B cell (primary cell): ENCODE measurements at regions not wholly inside any gene's neighbourhood (a gene's known extent, or its start where the extent isn't known, plus 50 kb on each side); places are given as distances from the start of the nearest gene placed in this dataset.

Source experiments
- ATAC-seq: fragments of 200-7000 bp; cut with Tn5 transposase; one replicate; pipeline ENCODE4 v1.10.0; 2021; ENCODE audit warnings: low read depth, mild to moderate bottlenecking, moderate number of reproducible peaks, moderate library complexity
- CTCF ChIA-PET: fragments of 350-600 bp; sonication (Branson Sonifier 250); formaldehyde crosslinking; loops from one replicate; lab custom pipeline; 2021; ENCODE audit warnings: antibody characterized with exemption, inconsistent platforms; lab: Charles Lee
- POLR2A ChIA-PET: fragments of 350-600 bp; sonication (Branson Sonifier 250); formaldehyde crosslinking; loops from one replicate; lab custom pipeline; 2021; ENCODE audit warnings: antibody characterized with exemption; lab: Charles Lee
- DNase-seq: peaks from one replicate; pipeline ENCODE4 v3.0.0; 2013
- H2AFZ ChIP-seq: 2 replicates; pipeline ENCODE4 v1.6.1; 2012; ENCODE audit warnings: mild to moderate bottlenecking, low read depth, low read length; ENCODE audit not compliant: insufficient read depth, poor library complexity, severe bottlenecking
- H3K27ac ChIP-seq, 2 donors: 1 replicate in 1 of 2; 2 replicates in 1 of 2; pipeline ENCODE4 v1.5.1; 2012 to 2013; ENCODE audit warnings: low read length in 2 of 2, mild to moderate bottlenecking in 2 of 2, moderate library complexity in 1 of 2
- H3K27me3 ChIP-seq, 4 experiments: fragments of 200-600 bp in 1 of 4; sonication (generic) in 1 of 4; replicated peaks in 1 of 4; 1 replicate in 2 of 4; 2 replicates in 2 of 4; pipeline versions ENCODE4 v1.6.1 to v1.7.0; 2013 to 2016; ENCODE audit warnings: low read length in 3 of 4, mild to moderate bottlenecking in 2 of 4, mixed read lengths in 1 of 4, moderate library complexity in 1 of 4; ENCODE audit not compliant: insufficient read depth in 4 of 4, control insufficient read depth in 3 of 4; ENCODE audit errors: control extremely low read depth in 1 of 4
- H3K36me3 ChIP-seq, 2 experiments: replicated peaks in 1 of 2; 1 replicate in 1 of 2; 2 replicates in 1 of 2; pipeline versions ENCODE4 v1.6.1 to v1.7.1; 2013; ENCODE audit warnings: low read length in 1 of 2; ENCODE audit not compliant: insufficient read depth in 2 of 2, control insufficient read depth in 1 of 2; ENCODE audit errors: control extremely low read depth in 1 of 2, extremely low read depth in 1 of 2
- H3K4me1 ChIP-seq, 2 donors: fragments of 200-600 bp in 1 of 2; sonication (generic) in 1 of 2; 1 replicate in 1 of 2; 2 replicates in 1 of 2; pipeline versions ENCODE4 v1.5.1 to v1.6.1; 2013 to 2017; ENCODE audit warnings: low read length in 2 of 2; ENCODE audit not compliant: control insufficient read depth in 2 of 2, insufficient read depth in 2 of 2
- H3K4me2 ChIP-seq: replicated peaks from 2 replicates; pipeline ENCODE3; 2012; ENCODE audit warnings: mild to moderate bottlenecking, low read depth, low read length; ENCODE audit not compliant: poor library complexity, severe bottlenecking
- H3K4me3 ChIP-seq, 5 experiments: fragments of 200-600 bp in 1 of 5; sonication (generic) in 1 of 5; 1 replicate in 3 of 5; 2 replicates in 2 of 5; pipeline versions ENCODE4 v1.5.1 to v1.7.0; 2011 to 2016; ENCODE audit warnings: low read length in 4 of 5, mild to moderate bottlenecking in 4 of 5, low read depth in 2 of 5, control low read depth in 1 of 5, moderate library complexity in 1 of 5; ENCODE audit not compliant: insufficient read depth in 1 of 5; ENCODE audit errors: control extremely low read depth in 1 of 5, extremely low read depth in 1 of 5
- H3K79me2 ChIP-seq: fragments of 200-600 bp; sonication (generic); one replicate; pipeline ENCODE4 v1.6.0; 2016; ENCODE audit warnings: low read length; ENCODE audit not compliant: control insufficient read depth, insufficient read depth
- H3K9ac ChIP-seq: fragments of 200-600 bp; sonication (generic); 2 replicates; pipeline ENCODE4 v1.6.1; 2017; ENCODE audit warnings: mild to moderate bottlenecking, low read length, moderate library complexity
- H3K9me3 ChIP-seq, 3 donors: one replicate each; pipeline versions ENCODE4 v1.6.1 to v1.7.1; 2013; ENCODE audit warnings: low read length in 2 of 3; ENCODE audit not compliant: control insufficient read depth in 2 of 3, insufficient read depth in 1 of 3; ENCODE audit errors: control extremely low read depth in 1 of 3
- H4K20me1 ChIP-seq: 2 replicates; pipeline ENCODE4 v1.6.0; 2012; ENCODE audit warnings: mild to moderate bottlenecking, low read length; ENCODE audit not compliant: insufficient read depth, control insufficient read depth, poor library complexity, severe bottlenecking
- H3K27ac Mint-ChIP-seq: one replicate; pipeline ENCODE4 v1.8.0; 2021; ENCODE audit warnings: mixed read lengths
- H3K27me3 Mint-ChIP-seq: one replicate; pipeline ENCODE4 v1.8.0; 2021; ENCODE audit warnings: mixed read lengths
- H3K4me1 Mint-ChIP-seq: one replicate; pipeline ENCODE4 v1.8.0; 2021; ENCODE audit warnings: mixed read lengths
- H3K4me3 Mint-ChIP-seq: one replicate; pipeline ENCODE4 v1.8.0; 2021; ENCODE audit warnings: mixed read lengths
- H3K9me3 Mint-ChIP-seq: one replicate; pipeline ENCODE4 v1.8.0; 2022; ENCODE audit warnings: mixed read lengths; ENCODE audit not compliant: insufficient read depth
- CTCF ChIP-seq: fragments of 200-600 bp; IDR thresholded peaks from one replicate; pipeline ENCODE4 v1.8.0; 2022; ENCODE audit warnings: antibody characterized with exemption, mild to moderate bottlenecking
- EZH2 ChIP-seq: IDR thresholded peaks from 2 replicates; pipeline ENCODE4 v1.6.1; 2012; ENCODE audit warnings: borderline replicate concordance, low read depth, mild to moderate bottlenecking, moderate library complexity, low read length; ENCODE audit not compliant: insufficient read depth, poor library complexity, severe bottlenecking
- WGBS: methylation state at CpG from one replicate; pipeline ENCODE4 v1.1.5; 2013; ENCODE audit warnings: missing lambda C conversion rate; ENCODE audit not compliant: insufficient coverage; 5-methylcytosine and 5-hydroxymethylcytosine counted together
- intact Hi-C: fragments of 100-400 bp; cut with micrococcal nuclease; formaldehyde crosslinking; loops from one replicate; pipeline ENCODE4 v1.10.0; 2022

- Histone ChIP-seq H3K9me3 (no peaks in the 10 kb centered on the region), H3K79me2 (no peaks in the 10 kb centered on the region), H3K4me3 (no peak overlapping the region), H3K4me1 (no peaks in the 10 kb centered on the region), H4K20me1 (no peaks in the 10 kb centered on the region), H2AFZ (no peak overlapping the region), H3K27me3 (no peaks in the 10 kb centered on the region), H3K36me3 (no peaks in the 10 kb centered on the region), H3K27ac (no peak overlapping the region), H3K9ac (no peak overlapping the region), H3K4me2 (no peak overlapping the region)
- intact Hi-C loops: no loop called here
- DNase-seq (no peak), ATAC-seq (no peak)
- no peak overlapping the region for H3K27ac Mint-ChIP-seq
- H3K27me3 Mint-ChIP-seq: no peaks in the 10 kb centered on the region
- H3K4me3 Mint-ChIP-seq: no peak overlapping the region
- no peaks in the 10 kb centered on the region for H3K4me1 Mint-ChIP-seq
- WGBS: 88% methylated on average over 3 of the region's 4 CpGs
- H3K9me3 Mint-ChIP-seq: peaks cover 7% of the 10 kb centered on the region
- ChIA-PET CTCF (no interaction called here), POLR2A (no interaction called here)
- TF ChIP-seq CTCF (no peak), EZH2 (no peak)
Observed at GRCh38 chr16:51813609-51814008, 662.5 kb upstream of the SALL1 start.

GRCh38 chr16:51812945-51813344 lies 661.9 kb upstream of the SALL1 start:
- no peak overlapping the region for H3K9ac ChIP-seq
- Mint-ChIP-seq H3K4me3 (no peak overlapping the region), H3K4me1 (no peaks in the 10 kb centered on the region), H3K27me3 (no peaks in the 10 kb centered on the region), H3K9me3 (peaks cover 7% of the 10 kb centered on the region), H3K27ac (no peak overlapping the region)
- H3K4me1 ChIP-seq: no peaks in the 10 kb centered on the region
- no peaks in the 10 kb centered on the region for H3K9me3 ChIP-seq
- ChIA-PET CTCF (no interaction called here), POLR2A (no interaction called here)
- H3K36me3 ChIP-seq: no peaks in the 10 kb centered on the region
- intact Hi-C loops: no loop called here
- H3K4me3 ChIP-seq: no peak overlapping the region
- H2AFZ ChIP-seq: no peak overlapping the region
- WGBS: 40% methylated on average over 1 of the region's 2 CpGs
- no peaks in the 10 kb centered on the region for H3K27me3 ChIP-seq
- no peak for TF ChIP-seq EZH2
- no peak for TF ChIP-seq CTCF
- no peak overlapping the region for H3K4me2 ChIP-seq
- ATAC-seq: no peak
- no peaks in the 10 kb centered on the region for H3K79me2 ChIP-seq
- no peaks in the 10 kb centered on the region for H4K20me1 ChIP-seq
- no peak overlapping the region for H3K27ac ChIP-seq
- no peak for DNase-seq
